Subcutaneous abdominal adipose tissue (tissue), 5 donors: ENCODE measurements at regions not wholly inside any gene's neighbourhood (a gene's known extent, or its start where the extent isn't known, plus 50 kb on each side); places are given as distances from the start of the nearest gene placed in this dataset.

Experiments
- H3K27ac ChIP-seq: one replicate; pipeline ENCODE4 v1.7.0; 2013; ENCODE audit warnings: low read depth, mild to moderate bottlenecking, inconsistent platforms, low read length, moderate library complexity
- H3K27me3 ChIP-seq, 5 donors: one replicate each; pipeline ENCODE4 v1.7.0; 2013; ENCODE audit warnings: low read length in 5 of 5, inconsistent platforms in 1 of 5; ENCODE audit not compliant: control insufficient read depth in 5 of 5, insufficient read depth in 4 of 5
- H3K36me3 ChIP-seq, 5 donors: one replicate each; pipeline ENCODE4 v1.7.0; 2013; ENCODE audit warnings: low read length in 5 of 5; ENCODE audit not compliant: control insufficient read depth in 5 of 5, insufficient read depth in 5 of 5
- H3K4me1 ChIP-seq, 5 donors: one replicate each; pipeline ENCODE4 v1.7.0; 2013; ENCODE audit warnings: low read length in 5 of 5, mild to moderate bottlenecking in 3 of 5, moderate library complexity in 1 of 5; ENCODE audit not compliant: control insufficient read depth in 5 of 5, insufficient read depth in 5 of 5
- H3K4me3 ChIP-seq, 5 donors: one replicate each; pipeline ENCODE4 v1.7.0; 2013; ENCODE audit warnings: low read length in 5 of 5, low read depth in 1 of 5
- H3K9ac ChIP-seq, 5 donors: one replicate each; pipeline ENCODE4 v1.7.0; 2013; ENCODE audit warnings: low read length in 5 of 5, mild to moderate bottlenecking in 4 of 5, moderate library complexity in 3 of 5
- H3K9me3 ChIP-seq, 5 donors: one replicate each; pipeline ENCODE4 v1.7.0; 2013; ENCODE audit warnings: low read length in 5 of 5; ENCODE audit not compliant: control insufficient read depth in 5 of 5
- donor health status: healthy.
- donor health status: healthy.
- donor health status: healthy.
- donor health status: healthy.
- donor health status: healthy.

DNA sequence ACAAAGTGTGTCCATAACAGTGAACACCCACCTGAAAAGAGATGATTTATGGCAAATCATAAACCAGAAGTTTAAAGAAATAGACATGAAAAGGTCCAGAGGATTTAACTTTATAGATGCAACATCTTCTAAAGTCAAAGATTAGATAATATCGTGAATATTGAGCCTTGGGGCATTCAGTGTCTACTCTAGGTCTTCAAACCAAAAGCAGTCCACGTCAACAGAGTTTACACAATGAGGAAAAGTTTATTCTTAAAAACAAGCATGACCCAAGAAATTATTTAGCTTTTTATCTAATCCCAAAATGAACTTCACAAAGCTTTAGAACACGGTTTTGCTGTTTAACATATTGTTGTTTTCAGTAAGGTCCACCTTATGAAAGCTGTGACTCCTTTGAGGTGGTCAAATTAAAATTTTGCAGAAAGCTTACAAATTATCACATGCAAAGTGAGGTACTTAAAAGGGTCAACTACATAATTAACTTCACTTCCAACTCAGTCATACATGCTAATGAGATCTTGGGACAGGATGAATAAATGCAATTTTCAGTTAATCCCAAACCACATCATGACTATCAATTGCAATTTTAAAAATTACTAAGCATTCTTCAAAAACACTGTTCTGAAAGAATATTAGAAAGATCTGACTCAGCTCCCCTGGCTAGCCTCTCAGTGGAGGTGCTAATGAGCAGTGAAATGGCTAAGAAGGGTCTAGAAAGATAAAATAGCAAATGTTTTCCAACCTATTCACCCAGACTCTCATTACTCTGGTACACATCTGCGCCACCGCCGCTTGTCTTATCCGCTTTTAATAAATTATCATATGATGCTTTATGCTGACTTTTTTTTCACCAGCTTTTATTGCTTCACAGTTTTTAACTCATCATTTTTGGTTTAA, 92.4 kb upstream of the WDR17 start:
- no peaks in the 10 kb centered on the region for H3K27me3 ChIP-seq

GRCh38 chr4:175983636-175984035, 82.0 kb upstream of the WDR17 start:
- H3K4me1 ChIP-seq = no peaks in the 10 kb centered on the region
- no peaks in the 10 kb centered on the region for H3K9me3 ChIP-seq
- no peak overlapping the region for H3K27ac ChIP-seq
- H3K9ac ChIP-seq = no peak overlapping the region
- no peak overlapping the region for H3K4me3 ChIP-seq
- no peaks in the 10 kb centered on the region for H3K27me3 ChIP-seq
- no peaks in the 10 kb centered on the region for H3K36me3 ChIP-seq

More for the DNA sequence above, 92.4 kb upstream of the WDR17 start:
- H3K9me3 ChIP-seq = no peaks in the 10 kb centered on the region
- no peak overlapping the region for H3K4me3 ChIP-seq
- no peak overlapping the region for H3K9ac ChIP-seq
- no peak overlapping the region for H3K27ac ChIP-seq
- H3K36me3 ChIP-seq = no peaks in the 10 kb centered on the region
- no peaks in the 10 kb centered on the region for H3K4me1 ChIP-seq

- Histone ChIP-seq H3K4me1 (no peaks in the 10 kb centered on the region), H3K9ac (no peak overlapping the region), H3K9me3 (no peaks in the 10 kb centered on the region), H3K36me3 (no peaks in the 10 kb centered on the region), H3K27me3 (no peaks in the 10 kb centered on the region), H3K27ac (no peak overlapping the region), H3K4me3 (no peak overlapping the region)
Measured at GRCh38 chr4:175986668-175987067, 79.0 kb upstream of the WDR17 start.

GRCh38 chr4:175988511-175988910, 77.1 kb upstream of the WDR17 start:
- Histone ChIP-seq H3K36me3 (no peaks in the 10 kb centered on the region), H3K9ac (no peak overlapping the region), H3K4me1 (no peaks in the 10 kb centered on the region), H3K9me3 (no peaks in the 10 kb centered on the region), H3K27ac (no peak overlapping the region), H3K4me3 (no peak overlapping the region), H3K27me3 (no peaks in the 10 kb centered on the region)

- Histone ChIP-seq H3K4me3 (no peak overlapping the region), H3K27me3 (peaks cover 0 to 4% (median 2%) of the 10 kb centered on the region in 5 donors), H3K9me3 (no peaks in the 10 kb centered on the region), H3K9ac (no peak overlapping the region), H3K4me1 (peaks cover under 1 to 4% (median 4%) of the 10 kb centered on the region in 5 donors), H3K36me3 (no peaks in the 10 kb centered on the region), H3K27ac (no peak overlapping the region)
Measured at GRCh38 chr4:175996206-175996605, 69.4 kb upstream of the WDR17 start.

GRCh38 chr4:175997291-175997690, 68.3 kb upstream of the WDR17 start:
- H3K36me3 ChIP-seq = no peaks in the 10 kb centered on the region
- no peak overlapping the region for H3K4me3 ChIP-seq
- H3K4me1 ChIP-seq = peaks cover 4 to 15% (median 15%) of the 10 kb centered on the region in 5 donors
- no peaks in the 10 kb centered on the region for H3K9me3 ChIP-seq
- peaks cover 0 to 10% (median 6%) of the 10 kb centered on the region in 5 donors for H3K27me3 ChIP-seq
- no peak overlapping the region for H3K27ac ChIP-seq
- H3K9ac ChIP-seq = no peak overlapping the region

DNA sequence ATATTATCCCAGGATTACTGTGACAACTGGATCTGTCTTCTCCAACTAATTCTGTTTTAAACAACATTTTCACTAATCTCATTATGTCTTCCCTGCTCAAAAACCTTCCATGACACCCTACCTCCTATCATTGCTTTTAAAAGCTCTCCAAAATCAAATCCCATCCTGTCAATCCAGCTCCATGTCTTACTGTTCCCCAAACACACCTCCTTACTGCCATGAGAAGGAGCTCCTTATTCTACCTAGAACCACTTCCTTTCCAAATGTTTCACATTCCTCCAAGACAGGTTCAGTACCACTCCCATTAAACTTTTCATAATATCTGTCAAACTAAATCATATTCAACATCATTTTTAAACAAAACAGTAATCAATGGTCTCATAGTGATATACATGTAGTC, 66.9 kb upstream of the WDR17 start:
- Histone ChIP-seq H3K9me3 (no peaks in the 10 kb centered on the region), H3K4me3 (no peak overlapping the region), H3K4me1 (peaks cover 4 to 18% (median 16%) of the 10 kb centered on the region in 5 donors), H3K9ac (no peak overlapping the region), H3K36me3 (no peaks in the 10 kb centered on the region), H3K27ac (no peak overlapping the region), H3K27me3 (peaks cover 0 to 12% (median 6%) of the 10 kb centered on the region in 5 donors)

DNA sequence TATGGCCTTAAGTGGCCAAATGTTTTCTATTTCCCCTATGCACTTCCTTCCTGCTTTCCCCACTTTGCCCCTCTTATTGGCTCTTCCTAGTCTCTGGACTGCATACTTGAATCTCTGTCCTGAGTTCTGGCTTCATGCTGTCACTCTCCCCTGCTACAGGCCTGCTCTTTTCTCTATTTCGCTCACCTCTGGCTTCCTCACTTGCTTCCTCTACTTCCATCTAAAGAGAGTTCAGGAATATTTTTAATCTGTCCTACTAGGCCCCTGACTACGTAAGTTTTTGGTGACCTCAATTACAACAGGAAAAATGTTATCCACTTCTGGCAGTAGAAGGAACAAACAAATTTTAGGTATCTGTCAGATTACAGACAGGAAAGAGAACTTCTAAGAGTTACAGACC, 65.7 kb upstream of the WDR17 start:
- H3K36me3 ChIP-seq = no peaks in the 10 kb centered on the region
- no peak overlapping the region for H3K9ac ChIP-seq
- H3K4me1 ChIP-seq = peaks cover 4 to 18% (median 16%) of the 10 kb centered on the region in 5 donors
- no peak overlapping the region for H3K4me3 ChIP-seq
- H3K27me3 ChIP-seq = peaks cover 0 to 12% (median 6%) of the 10 kb centered on the region in 5 donors
- no peak overlapping the region for H3K27ac ChIP-seq
- H3K9me3 ChIP-seq = no peaks in the 10 kb centered on the region

DNA sequence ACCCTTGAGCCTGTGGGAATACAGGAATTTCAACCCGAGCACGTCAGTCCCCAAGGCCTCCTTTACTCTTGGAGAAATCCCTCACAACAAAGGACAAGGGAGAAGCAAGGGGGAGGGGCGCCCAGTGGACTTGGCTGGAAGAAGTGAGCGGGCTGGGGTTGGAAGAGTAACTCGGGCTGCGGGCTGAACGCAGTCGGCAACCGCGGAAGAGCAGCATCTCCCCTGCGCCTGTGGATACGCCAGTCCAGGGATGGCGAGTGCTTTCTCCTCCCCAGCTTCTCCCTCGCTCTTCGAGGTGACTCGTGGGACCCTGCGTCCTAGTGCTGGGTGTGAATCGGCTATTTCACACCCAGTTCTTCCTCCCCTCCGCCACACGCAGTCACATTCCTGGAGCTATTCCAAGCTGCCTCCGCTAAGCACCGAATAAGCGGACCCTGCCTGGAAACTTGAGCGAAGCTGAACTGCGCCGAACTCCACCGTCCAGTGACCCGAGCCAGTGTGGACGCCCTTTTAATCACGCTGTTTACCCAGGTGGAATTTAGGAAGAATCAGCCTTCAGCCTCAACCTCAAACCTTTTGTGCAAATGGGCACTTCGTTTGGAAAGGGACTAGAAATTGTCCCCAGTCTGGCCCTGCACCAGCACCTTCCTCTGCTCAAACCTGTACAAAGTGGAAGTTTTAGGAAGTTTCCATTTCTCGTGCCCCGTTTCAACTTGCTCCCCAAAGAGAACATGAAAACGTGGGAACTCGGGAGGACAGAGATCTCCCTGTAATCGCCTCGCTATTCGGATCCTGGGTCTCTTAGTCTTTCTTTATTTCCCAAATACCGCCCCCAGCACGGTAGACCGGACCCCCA, 64.3 kb upstream of the WDR17 start:
- Histone ChIP-seq H3K27ac (no peak overlapping the region), H3K9ac (no peak overlapping the region)

More for the DNA sequence above, 64.3 kb upstream of the WDR17 start:
- peaks cover 0 to 12% (median 6%) of the 10 kb centered on the region in 5 donors for H3K27me3 ChIP-seq
- H3K4me1 ChIP-seq = peaks cover 4 to 18% (median 16%) of the 10 kb centered on the region in 5 donors
- no peaks in the 10 kb centered on the region for H3K9me3 ChIP-seq
- H3K4me3 ChIP-seq = peak overlapping the region; percentile 54 to 77 (median 70)
- no peaks in the 10 kb centered on the region for H3K36me3 ChIP-seq
